ENCODE measurements at regions not wholly inside any gene's neighbourhood (a gene's known extent, or its start where the extent isn't known, plus 50 kb on each side); places are given as distances from the start of the nearest gene placed in this dataset.

DNA sequence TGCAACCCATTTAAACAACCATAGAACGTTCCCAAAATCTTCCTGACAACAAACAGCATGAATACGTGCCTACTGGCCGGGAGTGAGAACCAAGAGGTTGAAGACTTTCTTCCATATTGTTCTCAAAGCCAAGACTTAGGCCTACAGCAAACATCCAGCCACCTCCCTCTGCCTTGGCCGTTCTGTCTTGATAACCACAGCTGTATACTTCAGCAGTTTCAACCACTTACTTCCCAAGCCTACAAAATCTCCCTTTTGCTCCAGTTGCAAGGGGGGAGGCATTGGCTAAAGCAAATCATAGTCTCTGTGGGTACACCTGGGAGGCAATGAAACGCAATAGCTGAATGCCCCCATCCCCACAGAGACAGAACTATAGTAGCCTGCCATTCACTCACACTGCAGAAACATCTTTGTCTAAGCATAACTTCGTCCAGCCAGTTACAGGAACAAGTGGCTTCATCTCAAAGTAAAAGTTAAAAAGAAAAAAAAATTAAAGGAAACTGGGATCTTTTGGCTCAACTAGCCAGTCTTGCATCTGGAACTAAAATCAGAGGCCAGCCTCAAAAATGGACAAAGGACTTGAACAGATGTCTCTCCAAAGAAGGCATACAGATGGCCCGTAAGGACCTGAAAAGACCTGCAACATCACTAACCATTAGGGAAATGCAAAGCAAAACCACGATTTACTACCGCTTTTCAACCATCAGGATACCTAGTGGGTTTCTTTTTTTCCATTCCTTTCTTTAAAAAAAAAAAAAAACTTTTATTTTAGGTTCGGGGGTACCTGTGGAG lies 186.0 kb downstream of the PSMG1 start:
- no peak for DNase-seq

DNA sequence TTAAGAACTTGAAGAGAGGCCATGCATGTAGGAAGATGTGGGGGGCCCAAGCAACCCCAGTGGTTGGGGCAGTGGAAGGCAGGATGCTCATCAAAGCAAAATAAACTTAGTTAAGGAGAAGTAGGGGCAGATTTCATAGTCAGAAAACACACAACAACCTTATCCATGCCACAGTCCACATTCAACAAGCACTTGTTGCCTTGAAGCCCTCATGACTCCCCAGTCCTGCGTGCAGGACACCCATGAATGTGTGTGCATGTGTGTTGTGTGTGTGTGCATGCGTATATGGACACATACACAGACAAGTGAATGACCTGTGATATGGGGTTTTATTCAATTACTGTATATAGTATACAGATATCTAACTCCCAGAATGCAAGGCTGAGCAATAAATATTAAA lies 186.9 kb downstream of the PSMG1 start:
- DNase-seq = no peak

DNA sequence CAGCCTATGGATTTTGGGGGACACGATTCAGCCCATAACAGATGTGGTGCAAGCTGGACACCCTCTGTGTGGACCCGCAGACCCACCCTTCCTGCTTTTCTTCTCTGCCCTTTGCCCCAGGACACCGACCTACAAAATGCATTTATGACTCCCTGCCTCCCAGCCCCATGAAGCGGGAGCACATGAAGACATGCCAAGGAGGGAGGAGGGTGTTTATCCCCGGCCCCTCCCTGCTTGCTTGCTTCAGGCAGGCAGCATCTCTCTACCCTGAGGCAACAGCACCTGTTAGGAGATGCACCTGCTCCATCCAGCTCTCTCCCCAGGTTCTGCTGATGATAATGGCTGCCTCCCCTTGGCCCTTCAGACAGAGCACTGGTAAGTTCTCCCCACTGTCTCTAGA lies 187.5 kb downstream of the PSMG1 start:
- DNase-seq = no peak

DNA sequence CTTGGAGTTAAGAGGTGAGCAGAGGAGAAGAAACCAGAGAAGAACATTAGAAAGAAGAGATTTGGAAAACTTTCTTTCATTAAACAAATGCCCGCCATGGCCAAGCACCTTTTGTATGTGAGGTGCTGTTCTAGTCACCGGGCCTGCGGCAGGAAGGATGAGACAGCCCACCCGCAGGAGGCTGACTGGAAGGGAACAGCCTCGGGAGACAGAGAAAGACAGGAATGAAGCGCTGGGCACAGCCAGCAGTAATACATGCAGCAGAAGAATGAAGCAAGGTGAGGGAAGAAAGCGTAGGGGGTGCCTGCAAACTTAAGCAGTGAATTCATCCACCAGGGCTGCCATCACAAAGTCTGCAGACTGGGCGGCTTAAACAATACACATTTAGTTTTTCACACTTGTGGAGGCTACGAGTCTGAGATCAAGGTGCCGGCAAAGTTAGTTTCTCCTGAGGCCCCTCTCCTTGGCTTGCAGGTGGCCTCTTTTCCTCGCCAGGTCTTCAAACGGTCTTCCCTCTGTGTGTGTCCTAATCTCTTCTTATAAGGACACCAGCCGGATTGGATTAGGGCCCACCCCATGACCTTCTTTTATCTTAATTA lies 188.1 kb downstream of the PSMG1 start:
- DNase-seq = no peak

DNA sequence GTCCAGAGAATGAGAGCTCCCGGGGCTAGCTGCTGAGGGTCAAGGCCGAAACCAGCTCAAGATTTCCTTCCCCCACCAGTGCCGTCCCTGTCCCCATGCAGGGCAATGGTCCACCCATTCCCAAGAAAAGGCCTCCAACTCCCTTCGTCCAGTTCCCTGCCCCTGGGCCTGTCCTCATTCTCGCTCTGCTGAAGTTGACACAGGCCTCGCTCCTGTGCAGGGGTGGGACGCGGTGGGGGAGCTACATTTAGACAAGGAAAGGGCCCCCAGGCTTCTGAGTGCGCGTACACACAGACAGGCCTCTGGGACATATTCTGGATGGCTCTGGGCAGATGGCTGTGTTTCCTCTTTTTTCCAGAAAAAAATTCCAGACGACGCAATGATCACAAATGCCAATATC lies 188.3 kb downstream of the ETS2 start:
- DNase-seq = no peak

DNA sequence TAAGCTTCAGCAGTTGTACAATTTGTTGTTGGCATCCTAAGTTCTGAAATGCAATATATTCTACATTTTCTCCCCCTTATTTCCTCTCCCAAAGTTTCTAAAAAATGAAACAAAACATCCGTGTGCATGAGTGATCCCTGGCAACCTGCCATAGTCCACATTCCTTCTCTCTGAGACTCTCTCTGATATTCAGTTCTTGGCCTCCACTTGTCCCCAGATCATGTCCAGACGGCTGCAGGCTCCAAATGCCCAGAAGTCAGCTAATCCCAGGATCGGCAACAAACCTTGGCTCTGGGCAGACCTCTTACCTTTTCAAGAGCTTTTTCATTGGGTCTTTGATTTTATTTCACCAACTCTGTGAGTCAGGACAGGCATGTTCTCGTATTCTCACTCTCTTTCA lies 187.8 kb downstream of the ETS2 start:
- DNase-seq = no peak

DNA sequence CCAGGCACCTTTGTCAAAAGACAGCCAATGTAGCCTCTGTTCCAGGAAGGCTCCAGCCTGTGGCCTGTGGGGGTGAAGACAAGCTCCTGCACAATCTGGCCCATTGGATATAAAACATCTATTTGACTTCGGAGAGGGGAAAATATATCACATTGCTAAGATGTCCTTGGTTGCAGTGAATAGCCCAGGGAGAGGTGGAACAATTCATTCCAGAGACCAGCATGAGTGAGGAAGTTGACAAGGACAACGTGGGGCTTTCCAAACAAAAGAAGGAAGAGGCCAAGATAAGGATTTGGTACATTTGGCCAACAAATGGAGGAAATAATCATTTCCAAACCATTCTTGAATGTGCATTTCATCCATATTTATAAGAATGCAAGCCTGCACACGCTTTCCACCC lies 187.0 kb downstream of the ETS2 start:
- DNase-seq = no peak

DNA sequence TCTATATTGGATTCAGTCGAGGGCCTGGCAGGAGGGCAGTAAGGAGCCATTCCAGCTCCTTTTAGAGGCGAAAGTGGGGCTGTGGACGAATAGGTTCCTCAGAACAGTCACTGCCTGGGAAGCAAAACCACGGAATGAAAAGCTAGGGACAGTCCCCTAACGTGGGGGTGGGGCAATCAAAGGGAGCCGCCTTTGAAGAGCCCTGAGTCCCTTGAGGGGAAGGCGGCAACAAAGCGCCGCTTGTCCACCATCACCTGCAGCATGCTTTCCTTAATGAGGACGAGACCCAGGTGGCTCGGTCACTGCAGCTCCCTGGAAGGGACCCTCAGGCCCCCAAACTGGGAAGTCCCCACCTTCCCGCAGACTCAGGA lies 184.7 kb downstream of the ETS2 start:
- DNase-seq = no peak

DNA sequence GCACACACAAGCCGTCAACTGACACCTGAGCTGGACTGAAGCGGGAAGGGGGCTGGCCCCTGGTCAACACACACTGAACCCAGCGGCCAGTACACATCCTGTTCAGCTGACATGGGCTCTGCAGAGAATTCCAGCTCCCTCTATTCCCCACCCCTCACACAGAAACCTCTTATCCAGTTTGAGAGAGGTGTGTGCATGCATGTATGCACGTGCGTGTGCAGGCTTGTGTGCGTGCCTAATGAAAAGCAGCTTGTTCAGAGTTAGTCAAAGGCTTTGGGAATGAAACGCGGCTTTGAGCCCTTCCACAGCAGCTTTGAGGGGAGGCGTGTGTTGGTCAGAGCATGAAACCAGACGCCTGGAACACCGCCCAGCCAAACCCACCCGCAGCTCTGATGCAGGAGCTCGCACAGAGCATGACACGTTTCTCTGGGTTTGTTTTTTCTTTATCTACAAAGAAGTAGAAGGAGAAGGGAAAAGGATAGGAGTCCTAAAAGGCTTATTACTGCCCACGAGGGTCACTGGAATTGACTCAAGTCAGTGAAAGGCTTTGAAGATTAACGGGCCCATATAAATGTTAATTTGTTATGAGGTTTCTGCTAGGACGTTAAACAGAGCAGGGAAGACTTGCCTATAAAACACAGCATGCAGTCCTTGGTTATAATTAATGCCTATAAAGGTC lies 184.2 kb downstream of the ETS2 start:
- DNase-seq = no peak

DNA sequence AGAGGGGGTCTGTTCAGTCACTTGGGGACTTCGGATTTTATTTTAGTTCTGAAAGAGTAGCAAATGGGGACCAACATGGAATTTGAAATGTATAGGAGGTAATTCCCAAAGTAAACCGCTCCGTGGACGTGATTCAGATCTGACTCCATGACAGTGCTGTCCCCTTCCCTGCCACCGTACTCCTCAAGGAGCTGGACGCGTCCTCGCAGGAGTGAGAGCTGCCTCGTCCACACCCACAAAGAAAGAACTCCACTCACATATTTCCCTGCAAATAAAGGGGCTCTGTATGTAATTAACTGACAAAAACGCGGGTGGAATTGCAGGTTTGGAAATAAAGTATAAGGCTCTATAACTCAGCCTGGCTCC lies 183.6 kb downstream of the ETS2 start:
- no peak for DNase-seq

DNA sequence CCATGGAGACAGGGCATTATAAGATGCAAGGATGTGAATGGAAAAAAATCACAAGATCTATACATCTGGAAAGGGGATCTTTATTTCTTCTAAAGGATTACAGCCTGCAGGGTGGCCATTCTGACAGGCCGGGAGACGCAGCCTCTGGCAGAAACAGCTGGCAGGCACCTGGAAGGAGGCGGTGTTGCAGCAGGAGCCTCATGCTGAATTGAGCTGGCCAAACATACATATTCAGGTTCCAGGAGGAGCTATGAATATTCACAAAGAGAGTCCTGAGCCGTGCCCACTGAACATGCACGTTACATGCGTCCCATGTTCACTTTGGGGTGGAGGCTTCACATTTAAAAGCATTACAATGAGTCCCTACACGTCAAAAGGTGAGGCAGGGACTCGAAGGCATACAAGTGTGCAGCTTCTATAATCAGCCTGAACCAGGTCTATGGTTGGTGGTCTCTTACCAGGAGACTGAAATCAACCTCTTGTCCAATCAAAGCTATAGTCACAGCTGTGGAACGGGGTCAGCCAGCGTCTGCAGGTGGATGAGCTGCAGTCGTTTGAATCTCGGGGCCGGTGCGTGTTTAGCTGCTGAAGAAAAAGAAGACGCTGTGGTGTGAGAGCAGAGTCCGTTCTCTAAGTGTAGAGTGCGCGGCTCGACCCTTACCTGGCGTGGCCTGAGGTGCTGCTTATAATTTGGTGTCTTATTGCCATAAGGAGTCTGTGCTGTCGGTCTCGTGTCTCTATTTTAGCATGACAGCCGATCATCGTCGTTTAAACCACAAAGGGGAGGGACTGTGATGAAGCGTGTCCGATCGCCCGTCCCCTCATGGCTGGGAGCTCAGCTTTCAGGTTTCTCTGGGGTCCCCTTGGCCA lies 183.0 kb downstream of the ETS2 start:
- DNase-seq = no peak

DNA sequence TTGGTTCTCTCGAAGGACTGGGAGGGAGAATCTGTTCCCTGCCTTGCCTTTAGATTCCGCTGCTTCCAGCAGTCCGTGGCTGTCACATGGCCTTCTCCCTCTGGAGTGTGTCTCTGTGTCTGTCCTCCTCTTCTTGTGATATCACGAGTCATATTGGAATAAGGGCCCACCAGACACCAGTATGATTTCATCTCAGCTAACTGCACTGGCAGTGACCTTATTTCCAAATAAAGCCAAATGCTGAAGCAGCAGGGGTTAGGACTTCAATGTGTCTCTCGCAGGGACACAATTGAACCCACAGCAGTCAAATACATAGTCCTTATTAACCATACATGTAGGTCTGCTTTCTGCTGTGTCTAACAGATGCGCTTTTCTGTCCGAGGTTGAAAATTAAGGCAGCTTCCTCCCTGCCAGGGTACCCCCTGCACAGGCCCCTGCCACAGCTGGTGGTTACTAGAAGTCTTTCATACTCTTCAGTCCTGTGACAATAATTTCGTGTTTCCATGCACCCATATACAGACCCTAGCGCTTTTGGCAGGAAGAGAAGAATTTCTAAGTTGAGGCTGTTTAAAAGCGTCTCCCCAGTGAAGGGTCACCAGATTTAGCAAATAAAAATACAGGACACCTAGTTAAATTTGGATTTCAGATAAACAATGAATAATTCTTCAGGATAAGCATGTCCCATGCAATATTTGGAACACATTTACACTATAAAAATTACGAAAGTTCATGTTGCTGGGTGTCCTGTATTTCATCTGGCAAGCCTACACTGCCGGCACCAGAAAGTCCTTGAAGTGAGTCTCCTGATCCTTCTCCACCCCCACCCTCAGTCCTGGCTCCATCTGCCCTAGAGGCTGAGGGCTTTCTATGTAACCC lies 182.1 kb downstream of the ETS2 start:
- no peak for DNase-seq

DNA sequence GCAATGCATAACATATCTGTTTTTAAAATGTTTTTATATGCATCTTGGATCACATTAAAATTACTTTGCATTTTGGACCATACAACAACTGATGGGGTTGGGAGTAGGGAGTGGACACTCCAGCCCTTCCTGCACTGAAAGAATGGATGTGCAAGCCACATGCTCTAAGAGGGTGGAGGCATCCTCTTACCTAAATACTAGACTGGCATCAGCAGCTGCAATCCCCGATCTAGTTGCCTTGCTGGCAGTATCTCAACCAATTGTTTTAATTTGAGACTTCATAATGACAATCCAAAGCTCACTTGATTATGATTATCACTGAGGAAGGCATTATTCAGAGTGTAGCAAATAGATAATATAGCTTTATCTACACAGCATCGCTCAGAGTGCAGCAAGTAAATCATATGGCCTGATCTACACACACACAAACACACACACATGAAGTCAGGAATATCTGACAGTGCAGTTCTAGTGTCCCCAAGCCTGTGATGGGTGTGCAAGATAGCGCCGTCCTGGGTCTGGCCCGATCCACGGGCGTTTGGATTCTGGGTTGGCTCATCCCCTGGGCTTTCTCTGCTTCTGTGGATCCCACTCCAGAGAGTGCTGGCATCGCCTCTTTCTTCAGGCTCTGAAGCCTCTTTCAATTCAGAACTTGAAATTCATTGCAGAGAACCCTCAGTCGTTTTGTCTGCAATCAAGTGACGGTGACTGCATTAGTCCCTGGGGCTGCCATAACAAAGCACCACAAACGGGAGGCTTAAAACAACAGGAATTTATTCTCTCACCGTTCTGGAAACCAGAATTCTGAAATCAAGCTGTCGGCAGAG lies 181.3 kb downstream of the ETS2 start:
- DNase-seq = no peak

DNA sequence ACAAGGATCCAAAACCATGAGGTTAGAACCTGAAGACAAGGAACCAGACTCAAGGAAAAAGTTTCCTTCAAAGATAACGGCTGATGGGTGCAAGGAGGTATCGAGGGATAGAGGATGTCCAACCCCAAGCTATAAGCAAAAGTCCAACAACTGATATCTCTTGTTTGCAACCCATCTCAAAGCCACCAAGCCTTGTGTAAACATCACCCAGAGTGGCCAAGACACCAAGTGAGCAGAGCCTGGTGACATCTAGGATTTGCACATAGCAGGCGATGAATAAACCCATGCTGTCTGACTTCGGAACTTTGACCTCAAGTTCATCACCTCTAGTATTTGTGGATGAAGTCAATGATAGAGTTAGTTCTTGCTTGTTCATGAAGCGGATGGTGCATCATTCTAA lies 180.7 kb downstream of the ETS2 start:
- no peak for DNase-seq

DNA sequence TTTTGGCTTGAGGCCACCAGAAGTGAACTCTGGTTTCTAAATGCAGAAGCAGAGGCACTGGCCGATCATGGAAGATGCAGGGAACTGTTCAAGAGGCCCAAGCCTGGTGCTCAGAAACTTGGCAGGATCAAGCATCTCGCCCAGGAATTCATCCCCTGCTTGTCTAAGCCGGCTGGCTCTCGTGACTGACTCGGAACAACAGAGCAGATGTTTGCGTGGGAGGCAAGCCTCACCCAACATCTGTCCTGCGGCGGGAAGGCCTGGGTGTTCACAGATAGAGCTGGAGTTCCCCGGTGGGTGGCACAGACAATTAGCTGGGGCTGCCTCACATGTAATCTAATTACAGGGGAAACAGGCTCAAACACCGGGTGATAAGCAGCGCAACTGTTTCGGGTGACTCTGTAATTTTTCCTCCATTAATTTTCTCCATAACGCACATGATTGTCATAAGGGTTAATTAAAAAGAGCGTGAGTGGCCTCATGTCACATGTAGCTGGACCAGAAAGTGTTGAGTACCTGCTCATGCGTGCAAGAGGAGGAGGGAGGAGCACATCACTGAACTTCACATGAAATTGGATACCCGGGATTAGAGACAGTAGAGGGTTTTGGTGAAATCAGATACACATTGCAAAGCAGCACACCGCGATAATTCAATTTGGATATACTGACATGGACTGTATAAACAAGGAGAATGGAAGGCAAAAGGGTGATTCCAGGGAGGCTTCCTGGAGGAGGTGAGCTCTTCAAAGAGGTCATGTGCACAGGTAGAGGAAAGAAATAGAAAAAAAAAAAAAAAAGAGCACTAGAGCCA lies 180.0 kb downstream of the ETS2 start:
- peak; percentile 81 for DNase-seq

DNA sequence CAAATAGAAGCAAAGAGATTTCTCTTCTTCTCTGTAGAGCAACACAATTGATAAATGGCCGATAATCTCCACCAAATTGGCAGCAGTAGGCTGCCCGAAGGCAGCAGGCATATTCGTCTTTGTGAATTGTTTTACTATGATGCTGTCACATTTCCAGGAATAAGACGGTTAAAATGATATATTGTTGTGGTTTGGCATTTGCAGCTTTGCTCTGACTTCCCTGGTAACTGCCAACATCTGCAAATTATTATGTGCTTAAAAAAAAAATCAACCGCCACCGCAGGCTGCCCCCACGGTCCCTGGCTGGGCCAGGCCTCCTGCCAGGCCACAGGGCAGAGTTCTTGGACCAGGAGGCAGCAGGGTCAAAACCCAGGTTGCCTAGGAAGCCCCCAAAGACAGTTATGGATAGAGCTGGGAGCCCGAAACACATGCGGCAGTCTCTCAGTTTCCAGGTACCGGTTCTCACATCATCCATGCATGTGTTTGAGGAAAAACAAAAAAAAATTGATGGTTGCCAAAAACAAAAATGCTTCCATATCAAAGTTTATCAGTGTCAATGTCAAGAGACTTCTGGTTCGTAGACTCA lies 179.3 kb downstream of the ETS2 start:
- no peak for DNase-seq

DNA sequence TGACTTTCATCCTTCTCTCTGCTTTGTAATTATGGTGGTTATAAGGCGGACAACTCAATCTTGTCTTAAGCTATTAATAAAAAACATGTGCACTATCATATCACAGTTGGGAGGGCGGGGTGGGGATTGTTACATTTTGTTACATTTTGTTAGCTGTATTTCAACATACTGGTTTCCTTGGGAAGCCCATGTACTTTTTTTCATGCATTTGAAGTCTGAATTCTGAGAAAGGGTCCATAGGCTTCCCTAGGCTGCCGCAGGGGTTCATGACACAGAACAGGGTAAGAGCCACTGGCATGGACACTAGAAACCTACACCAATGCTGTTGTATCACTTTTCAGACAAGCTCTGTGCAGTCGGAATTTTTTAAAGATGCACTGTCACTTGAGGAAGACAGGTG lies 178.8 kb downstream of the ETS2 start:
- DNase-seq = no peak

DNA sequence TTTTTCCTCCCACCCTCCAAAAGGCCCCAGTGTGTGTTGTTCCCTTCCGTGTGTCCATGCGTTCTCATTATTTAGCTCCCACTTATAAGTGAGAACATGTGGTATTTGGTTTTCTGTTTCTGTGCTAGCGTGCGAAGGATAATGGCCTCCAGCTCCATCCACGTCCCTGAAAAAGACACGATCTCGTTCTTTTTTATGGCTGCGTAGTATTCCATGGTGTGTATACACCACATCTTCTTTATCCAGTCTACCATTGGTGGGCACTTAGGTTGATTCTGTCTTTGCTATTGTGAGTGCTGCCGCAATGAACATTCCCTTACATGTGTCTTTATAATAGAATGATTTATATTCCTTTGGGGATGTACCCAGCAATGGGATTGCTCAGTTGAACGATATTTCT lies 177.8 kb downstream of the ETS2 start:
- DNase-seq = no peak

DNA sequence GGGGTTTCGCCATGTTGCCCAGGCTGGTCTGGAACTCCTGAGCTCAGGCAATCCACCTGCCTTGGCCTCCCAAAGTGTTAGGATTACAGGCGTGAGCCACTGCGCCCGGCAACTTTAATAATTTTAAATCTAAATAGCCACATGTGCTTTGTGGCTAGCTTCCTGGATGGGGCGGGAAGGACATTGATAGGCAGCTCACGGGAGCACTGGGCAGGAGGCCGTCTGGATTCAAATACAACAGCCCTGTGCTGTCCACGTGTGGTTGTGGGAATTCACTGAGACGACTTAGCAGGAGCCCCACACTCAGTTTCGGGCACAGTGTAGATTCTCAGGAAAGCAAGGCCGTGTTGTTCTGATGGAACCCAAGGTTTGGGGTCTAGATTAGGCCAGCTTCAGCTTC lies 177.1 kb downstream of the ETS2 start:
- DNase-seq = no peak

DNA sequence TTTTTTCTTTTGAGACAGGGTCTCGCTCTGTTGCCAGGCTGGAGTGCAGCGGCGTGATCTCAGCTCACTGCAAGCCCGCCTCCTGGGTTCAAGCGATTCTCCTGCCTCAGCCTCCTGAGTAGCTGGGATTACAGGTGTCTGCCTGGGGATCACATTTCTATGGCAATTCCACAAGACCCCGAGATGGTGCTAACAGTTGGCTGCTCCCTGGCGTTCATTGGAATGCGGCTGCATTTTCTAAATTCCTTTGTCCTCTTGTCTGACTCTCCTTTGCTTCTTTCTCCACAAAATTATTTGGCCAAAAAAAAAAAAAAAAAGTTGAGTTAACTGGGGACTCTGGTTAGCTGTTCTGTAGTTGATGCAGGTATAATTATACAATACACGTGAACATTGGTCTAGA lies 176.4 kb downstream of the ETS2 start:
- no peak for DNase-seq

Data from activated CD8-positive, alpha-beta memory T cell treated with anti-CD3 and anti-CD28 coated beads, Interleukin-2, amount 50 U/mL, for 48 hours (primary cell).